HCT116 (cell line): ENCODE measurements at regions not wholly inside any gene's neighbourhood (a gene's known extent, or its start where the extent isn't known, plus 50 kb on each side); places are given as distances from the start of the nearest gene placed in this dataset.

Experiments used
- EZH2 ChIP-seq: fragments of 200-600 bp; sonication (generic); IDR thresholded peaks from 2 replicates; pipeline ENCODE4 v1.6.1; 2017; ENCODE audit warnings: antibody characterized with exemption, mixed run types
- JUND ChIP-seq: IDR thresholded peaks from 2 replicates; pipeline ENCODE4 v1.6.1; 2012
- POLR2A ChIP-seq: IDR thresholded peaks from 2 replicates; pipeline ENCODE4 v1.7.0; 2011; ENCODE audit warnings: borderline replicate concordance; ENCODE audit not compliant: insufficient read depth, insufficient read length; ENCODE audit errors: extremely low read depth
- POLR2AphosphoS5 ChIP-seq: IDR thresholded peaks from 2 replicates; pipeline ENCODE4 v1.6.1; 2011; ENCODE audit warnings: mild to moderate bottlenecking, low read depth, low read length, moderate library complexity
- SIN3A ChIP-seq: IDR thresholded peaks from 2 replicates; pipeline ENCODE4 v1.6.1; 2012; ENCODE audit warnings: low read depth
- TF ChIP-seq, protein P1 (sequence below), 3 experiments: fragments of 200-600 bp in 1 of 3; sonication (generic) in 1 of 3; IDR thresholded peaks in 2 of 3; conservative IDR thresholded peaks in 1 of 3; 2 replicates each; pipeline ENCODE4 v1.5.1; 2012 to 2017; ENCODE audit warnings: low read depth in 2 of 3, low read length in 2 of 3, antibody characterized with exemption in 1 of 3, borderline replicate concordance in 1 of 3, control low read depth in 1 of 3, mild to moderate bottlenecking in 1 of 3, mixed read lengths in 1 of 3, mixed run types in 1 of 3, moderate library complexity in 1 of 3; ENCODE audit not compliant: insufficient read depth in 1 of 3

DNA sequence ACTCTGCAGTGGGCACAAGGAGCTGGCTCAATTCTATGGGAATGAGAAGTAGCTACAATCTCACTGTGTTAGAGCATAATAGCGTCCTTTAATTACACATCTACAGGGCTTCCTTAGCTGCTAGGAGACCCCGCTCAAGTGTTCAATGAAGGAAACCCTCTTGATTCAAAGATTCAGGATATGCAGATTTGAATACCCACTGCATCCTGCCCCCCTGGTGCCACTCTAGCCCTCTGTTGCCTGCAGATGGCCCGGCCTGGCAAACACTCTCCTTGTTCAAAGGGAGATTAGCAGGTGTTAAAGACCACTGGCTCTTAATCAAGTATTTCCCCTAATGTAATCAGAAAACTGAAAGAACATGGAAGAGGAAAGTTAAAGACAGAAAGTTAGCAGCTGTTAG lies 356.6 kb downstream of the VGLL3 start:
- TF ChIP-seq, protein P1, sequence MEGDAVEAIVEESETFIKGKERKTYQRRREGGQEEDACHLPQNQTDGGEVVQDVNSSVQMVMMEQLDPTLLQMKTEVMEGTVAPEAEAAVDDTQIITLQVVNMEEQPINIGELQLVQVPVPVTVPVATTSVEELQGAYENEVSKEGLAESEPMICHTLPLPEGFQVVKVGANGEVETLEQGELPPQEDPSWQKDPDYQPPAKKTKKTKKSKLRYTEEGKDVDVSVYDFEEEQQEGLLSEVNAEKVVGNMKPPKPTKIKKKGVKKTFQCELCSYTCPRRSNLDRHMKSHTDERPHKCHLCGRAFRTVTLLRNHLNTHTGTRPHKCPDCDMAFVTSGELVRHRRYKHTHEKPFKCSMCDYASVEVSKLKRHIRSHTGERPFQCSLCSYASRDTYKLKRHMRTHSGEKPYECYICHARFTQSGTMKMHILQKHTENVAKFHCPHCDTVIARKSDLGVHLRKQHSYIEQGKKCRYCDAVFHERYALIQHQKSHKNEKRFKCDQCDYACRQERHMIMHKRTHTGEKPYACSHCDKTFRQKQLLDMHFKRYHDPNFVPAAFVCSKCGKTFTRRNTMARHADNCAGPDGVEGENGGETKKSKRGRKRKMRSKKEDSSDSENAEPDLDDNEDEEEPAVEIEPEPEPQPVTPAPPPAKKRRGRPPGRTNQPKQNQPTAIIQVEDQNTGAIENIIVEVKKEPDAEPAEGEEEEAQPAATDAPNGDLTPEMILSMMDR (IDR thresholded peaks at IDR 0.05 in 2 of 3, conservative IDR thresholded peaks at IDR 0.05 in 1 of 3; ENCODE audit: borderline replicate concordance in 1 of 3, insufficient read depth in 1 of 3, low read depth in 2 of 3, low read length in 2 of 3), result no peak
- TF ChIP-seq EZH2, result no peak
- no peak for TF ChIP-seq POLR2A
- TF ChIP-seq SIN3A, result no peak
- no peak for TF ChIP-seq POLR2AphosphoS5
- no peak for TF ChIP-seq JUND
